SIG-M5 treated with dmso at 0.1 percent for 504 hours (cell line): ENCODE measurements at regions not wholly inside any gene's neighbourhood (a gene's known extent, or its start where the extent isn't known, plus 50 kb on each side); places are given as distances from the start of the nearest gene placed in this dataset.
A peak's percentile ranks its signal among the peaks of the same experiment; 100 is the strongest.
"Not testable (repeated sequence)": the region's sequence is repeated elsewhere in the genome, so short reads cannot be mapped to it uniquely, and the experiment has no call there.

Experiments used
- DNase-seq: peaks from one replicate; lab custom pipeline; 2025; ENCODE audit not compliant: unreplicated experiment; lab: John Stamatoyannopoulos, UW

GRCh38 chr16:29297144-29297808, 109.2 kb downstream of the NPIPB11 start:
- DNase-seq = not testable (repeated sequence)

- DNase-seq = not testable (repeated sequence)
Observed at GRCh38 chr16:29296176-29296575, 110.3 kb downstream of the NPIPB11 start.

- DNase-seq = not testable (repeated sequence)
Observed at GRCh38 chr16:29294951-29295795, 111.3 kb downstream of the NPIPB11 start.

GRCh38 chr16:29294400-29294933, 112.0 kb downstream of the NPIPB11 start:
- DNase-seq = not testable (repeated sequence)

GRCh38 chr16:29293545-29293944, 113.0 kb downstream of the NPIPB11 start:
- DNase-seq = not testable (repeated sequence)

- not testable (repeated sequence) for DNase-seq
Observed at GRCh38 chr16:29292952-29293471, 113.5 kb downstream of the NPIPB11 start.

GRCh38 chr16:29291329-29292271, 114.9 kb downstream of the NPIPB11 start:
- DNase-seq = not testable (repeated sequence)

GRCh38 chr16:29290631-29291247, 115.8 kb downstream of the NPIPB11 start:
- peak; percentile 63 for DNase-seq

- DNase-seq = not testable (repeated sequence)
Observed at GRCh38 chr16:29289516-29290239, 116.8 kb downstream of the NPIPB11 start.

GRCh38 chr16:29288711-29289474, 117.6 kb downstream of the NPIPB11 start:
- not testable (repeated sequence) for DNase-seq

GRCh38 chr16:29287871-29288535, 118.5 kb downstream of the NPIPB11 start:
- DNase-seq = not testable (repeated sequence)

GRCh38 chr16:29287246-29287645, 119.3 kb downstream of the NPIPB11 start:
- not testable (repeated sequence) for DNase-seq

- not testable (repeated sequence) for DNase-seq
Observed at GRCh38 chr16:29286796-29287195, 119.7 kb downstream of the NPIPB11 start.

- not testable (repeated sequence) for DNase-seq
Observed at GRCh38 chr16:29286161-29286560, 120.3 kb downstream of the NPIPB11 start.

- DNase-seq = not testable (repeated sequence)
Observed at GRCh38 chr16:29285151-29285885, 121.2 kb downstream of the NPIPB11 start.

GRCh38 chr16:29284723-29285122, 121.8 kb downstream of the NPIPB11 start:
- DNase-seq = not testable (repeated sequence)

- DNase-seq = not testable (repeated sequence)
Observed at GRCh38 chr16:29284159-29284558, 122.4 kb downstream of the NPIPB11 start.
